Adrenal gland (tissue), 5 donors: ENCODE measurements at regions not wholly inside any gene's neighbourhood (a gene's known extent, or its start where the extent isn't known, plus 50 kb on each side); places are given as distances from the start of the nearest gene placed in this dataset.

Experiments used
- CTCF ChIP-seq, 6 experiments: fragments of 450-650 bp in 4 of 6; fragments of 200-600 bp in 2 of 6; sonication (generic) in 1 of 6; IDR thresholded peaks; 1 replicate in 5 of 6; 2 replicates in 1 of 6; pipeline versions ENCODE4 v1.5.1 to v1.8.0; 2016 to 2021; ENCODE audit warnings: antibody characterized with exemption in 6 of 6, mild to moderate bottlenecking in 2 of 6, moderate library complexity in 1 of 6
- POLR2A ChIP-seq, 2 donors: fragments of 450-650 bp; IDR thresholded peaks; one replicate each; pipeline ENCODE4 v1.6.1; 2017; ENCODE audit warnings: antibody characterized with exemption in 2 of 2, mild to moderate bottlenecking in 2 of 2, moderate library complexity in 1 of 2
- donor health status: DM: no; HTN: no; CAD: no.

GRCh38 chr17:71730871-71731270 lies 389.9 kb upstream of the SOX9 start:
- TF ChIP-seq POLR2A (IDR thresholded peaks at IDR 0.05) (no peak), CTCF (IDR thresholded peaks at IDR 0.05) (no peak)
